ENCODE measurements at regions not wholly inside any gene's neighbourhood (a gene's known extent, or its start where the extent isn't known, plus 50 kb on each side); places are given as distances from the start of the nearest gene placed in this dataset.

DNA sequence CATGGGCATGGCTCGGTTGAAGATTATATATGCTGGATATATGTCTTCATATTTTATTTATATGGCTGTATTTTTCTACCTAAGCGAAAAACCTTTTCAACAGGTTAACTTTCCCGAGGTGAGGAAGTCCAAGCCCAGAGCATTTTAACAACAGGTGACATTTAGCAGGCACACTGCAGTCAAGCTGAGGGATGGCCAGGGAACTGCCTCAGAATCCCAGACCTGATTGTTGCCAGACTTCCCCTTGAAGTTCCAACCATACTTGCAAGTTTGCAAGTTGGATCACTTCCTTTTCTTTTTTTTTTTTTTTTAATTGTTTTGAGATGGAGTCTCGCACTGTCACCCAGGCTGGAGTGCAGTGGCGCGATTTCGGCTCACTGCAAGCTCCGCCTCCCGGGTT is 166.0 kb upstream of the FRMD6 start:
- no peaks in the 10 kb centered on the region for H3K27me3 ChIP-seq (ENCODE audit: control insufficient read depth in 2 of 2, insufficient read depth in 2 of 2, low read length in 2 of 2)
- no peaks in the 10 kb centered on the region for H3K4me1 ChIP-seq (ENCODE audit: control insufficient read depth in 2 of 2, insufficient read depth in 2 of 2, low read length in 2 of 2)
- no peaks in the 10 kb centered on the region for H3K36me3 ChIP-seq (ENCODE audit: control insufficient read depth in 2 of 3, insufficient read depth in 3 of 3, low read length in 3 of 3)
- ChIA-PET CTCF (no interaction called here), POLR2A (no interaction called here)
- Mint-ChIP-seq H3K36me3 (no peaks in the 10 kb centered on the region), H3K27me3 (peaks cover 0 to 6% (median 3%) of the 10 kb centered on the region in 5 donors), H3K4me1 (no peaks in the 10 kb centered on the region), H3K4me3 (no peak overlapping the region), H3K9me3 (no peaks in the 10 kb centered on the region), H3K27ac (no peak overlapping the region)
- intact Hi-C loops (cut with micrococcal nuclease) = no loop called here
- H3K4me3 ChIP-seq (ENCODE audit: low read length) = no peak overlapping the region
- H3K27ac ChIP-seq (ENCODE audit: low read depth, low read length) = no peak overlapping the region
- ATAC-seq = no peak
- H3K9me3 ChIP-seq (ENCODE audit: control insufficient read depth in 2 of 3, low read length in 3 of 3) = no peaks in the 10 kb centered on the region
- no peak for DNase-seq

DNA sequence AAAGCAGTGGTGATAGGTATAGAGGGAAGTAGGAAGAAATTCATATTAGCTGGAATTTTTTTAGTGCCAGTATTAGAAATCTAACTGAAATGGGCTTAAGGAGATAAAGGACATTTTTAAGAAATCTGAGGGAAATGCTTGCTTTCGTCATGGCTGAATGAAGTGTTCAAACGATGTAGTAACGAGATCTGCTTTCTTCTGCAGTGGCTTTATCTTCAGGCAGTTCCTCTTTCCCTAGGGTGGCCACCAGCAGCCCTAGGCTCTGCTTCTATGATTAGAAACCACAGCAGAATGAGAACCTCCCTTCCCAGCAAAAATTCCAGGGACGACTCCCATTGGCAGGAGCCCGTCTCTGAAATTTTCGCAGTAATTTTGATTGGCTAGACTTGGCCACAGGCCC is 163.9 kb upstream of the FRMD6 start:
- Histone ChIP-seq H3K9me3 (ENCODE audit: control insufficient read depth in 2 of 3, low read length in 3 of 3) (no peaks in the 10 kb centered on the region), H3K4me3 (ENCODE audit: low read length) (no peak overlapping the region), H3K36me3 (ENCODE audit: control insufficient read depth in 2 of 3, insufficient read depth in 3 of 3, low read length in 3 of 3) (no peaks in the 10 kb centered on the region), H3K4me1 (ENCODE audit: control insufficient read depth in 2 of 2, insufficient read depth in 2 of 2, low read length in 2 of 2) (no peaks in the 10 kb centered on the region), H3K27ac (ENCODE audit: low read depth, low read length) (no peak overlapping the region), H3K27me3 (ENCODE audit: control insufficient read depth in 2 of 2, insufficient read depth in 2 of 2, low read length in 2 of 2) (no peaks in the 10 kb centered on the region)
- ChIA-PET POLR2A (no interaction called here), CTCF (no interaction called here)
- DNase-seq (no peak), ATAC-seq (no peak)
- Mint-ChIP-seq H3K4me1 (no peaks in the 10 kb centered on the region), H3K9me3 (no peaks in the 10 kb centered on the region), H3K4me3 (no peak overlapping the region), H3K36me3 (no peaks in the 10 kb centered on the region), H3K27me3 (peaks cover 0 to 16% (median 5%) of the 10 kb centered on the region in 5 donors), H3K27ac (no peak overlapping the region)
- intact Hi-C loops (cut with micrococcal nuclease) = no loop called here

DNA sequence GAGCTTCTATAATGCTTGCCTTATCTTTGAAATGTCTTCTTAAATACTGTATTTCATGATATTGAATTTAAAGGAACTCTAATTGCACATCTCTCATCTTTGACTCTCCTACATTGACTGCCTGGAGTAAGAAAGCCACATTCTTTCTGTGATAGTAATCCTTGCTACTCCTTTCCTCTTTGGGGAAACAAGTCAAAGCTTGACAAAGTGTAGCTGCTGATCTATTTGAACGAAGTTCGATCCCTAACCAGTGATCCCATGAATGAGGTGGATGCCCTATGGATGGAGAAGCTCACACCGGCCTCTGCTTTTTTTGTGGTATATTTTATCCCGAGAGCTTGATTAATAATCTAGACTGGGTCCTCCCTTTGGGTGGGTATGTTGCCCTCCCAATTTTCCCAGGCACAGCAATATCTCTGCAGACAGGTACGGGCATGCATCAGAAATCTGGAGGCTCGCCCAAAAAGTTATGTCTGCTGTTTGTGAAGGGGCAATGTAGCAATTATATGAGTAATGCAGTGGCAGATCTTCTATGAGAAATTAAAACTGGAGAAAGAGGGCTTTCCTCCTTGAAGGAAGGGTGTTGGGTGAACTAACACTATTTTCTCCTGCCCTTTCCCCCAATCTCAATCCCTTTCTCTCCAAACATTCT is 163.0 kb upstream of the FRMD6 start:
- DNase-seq (no peak), ATAC-seq (no peak)
- Histone ChIP-seq H3K36me3 (ENCODE audit: control insufficient read depth in 2 of 3, insufficient read depth in 3 of 3, low read length in 3 of 3) (no peaks in the 10 kb centered on the region), H3K27me3 (ENCODE audit: control insufficient read depth in 2 of 2, insufficient read depth in 2 of 2, low read length in 2 of 2) (no peaks in the 10 kb centered on the region), H3K4me1 (ENCODE audit: control insufficient read depth in 2 of 2, insufficient read depth in 2 of 2, low read length in 2 of 2) (no peaks in the 10 kb centered on the region), H3K4me3 (ENCODE audit: low read length) (no peak overlapping the region), H3K9me3 (ENCODE audit: control insufficient read depth in 2 of 3, low read length in 3 of 3) (no peaks in the 10 kb centered on the region), H3K27ac (ENCODE audit: low read depth, low read length) (no peak overlapping the region)
- no peaks in the 10 kb centered on the region for H3K36me3 Mint-ChIP-seq
- peaks cover 0 to 5% (median 0%) of the 10 kb centered on the region in 11 donors for H3K9me3 Mint-ChIP-seq
- peaks cover 0 to 16% (median 5%) of the 10 kb centered on the region in 5 donors for H3K27me3 Mint-ChIP-seq
- H3K4me1 Mint-ChIP-seq = no peaks in the 10 kb centered on the region
- intact Hi-C loops (cut with micrococcal nuclease) = no loop called here
- ChIA-PET POLR2A (no interaction called here), CTCF (no interaction called here)
- H3K4me3 Mint-ChIP-seq = no peak overlapping the region
- H3K27ac Mint-ChIP-seq = no peak overlapping the region

DNA sequence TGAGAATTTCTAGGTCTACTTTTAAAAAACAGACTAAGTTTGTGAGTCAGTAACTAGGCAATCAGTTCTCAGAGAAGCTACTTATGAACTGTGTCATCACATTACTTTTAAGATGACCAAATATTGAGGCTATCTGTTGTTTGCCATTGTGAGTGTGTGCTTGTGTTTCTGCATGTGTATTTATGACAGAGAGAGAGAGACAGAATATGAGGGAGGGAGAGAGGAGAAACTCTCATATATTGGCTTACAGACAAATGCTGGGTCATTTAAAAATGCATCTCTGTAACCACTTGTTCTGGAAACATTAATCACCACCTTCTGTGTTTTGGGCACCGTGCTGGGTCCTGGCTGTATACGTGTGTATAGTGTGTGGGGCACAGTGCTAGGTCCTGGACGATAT is 161.5 kb upstream of the FRMD6 start:
- POLR2A ChIA-PET = no interaction called here

DNA sequence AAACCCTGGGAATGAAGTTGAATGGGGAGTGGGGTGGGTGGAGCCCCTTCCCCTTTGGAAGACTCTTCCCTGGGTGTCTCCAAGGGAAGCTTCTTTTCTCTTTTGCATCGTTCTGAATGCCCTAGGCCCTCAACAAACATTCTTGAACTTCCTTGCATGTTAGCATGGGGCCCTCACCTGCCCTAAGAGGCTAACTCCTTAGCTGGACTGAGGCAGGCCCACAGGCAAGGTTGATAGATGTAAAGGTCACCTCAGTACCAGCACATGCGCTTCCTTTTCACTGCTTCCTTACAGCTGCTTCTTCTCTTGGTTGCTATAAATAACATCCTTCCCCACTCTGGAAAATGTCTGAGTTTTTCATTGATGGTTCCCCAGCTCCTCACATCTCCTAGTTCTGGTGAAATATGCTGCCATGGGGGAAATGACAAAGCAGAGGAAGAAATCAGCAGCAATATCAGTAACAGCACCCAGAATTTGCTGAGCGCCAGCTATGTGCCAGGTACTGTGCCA is 160.6 kb upstream of the FRMD6 start:
- H3K4me3 Mint-ChIP-seq = no peak overlapping the region
- CTCF ChIA-PET = no interaction called here
- H3K4me1 ChIP-seq (ENCODE audit: control insufficient read depth in 2 of 2, insufficient read depth in 2 of 2, low read length in 2 of 2) = no peaks in the 10 kb centered on the region
- ATAC-seq (no peak), DNase-seq (no peak)
- H3K36me3 ChIP-seq (ENCODE audit: control insufficient read depth in 2 of 3, insufficient read depth in 3 of 3, low read length in 3 of 3) = no peaks in the 10 kb centered on the region
- H3K4me1 Mint-ChIP-seq = no peaks in the 10 kb centered on the region
- H3K27ac ChIP-seq (ENCODE audit: low read depth, low read length) = no peak overlapping the region
- intact Hi-C loops (cut with micrococcal nuclease) = no loop called here
- no peaks in the 10 kb centered on the region for H3K27me3 ChIP-seq (ENCODE audit: control insufficient read depth in 2 of 2, insufficient read depth in 2 of 2, low read length in 2 of 2)
- POLR2A ChIA-PET = no interaction called here
- no peak overlapping the region for H3K27ac Mint-ChIP-seq
- peaks cover 0 to 9% (median 2%) of the 10 kb centered on the region in 11 donors for H3K9me3 Mint-ChIP-seq
- H3K36me3 Mint-ChIP-seq = no peaks in the 10 kb centered on the region
- H3K4me3 ChIP-seq (ENCODE audit: low read length) = no peak overlapping the region
- no peaks in the 10 kb centered on the region for H3K9me3 ChIP-seq (ENCODE audit: control insufficient read depth in 2 of 3, low read length in 3 of 3)
- H3K27me3 Mint-ChIP-seq = peaks cover 0 to 20% (median 10%) of the 10 kb centered on the region in 5 donors

More for the DNA sequence above, 161.5 kb upstream of the FRMD6 start:
- H3K4me1 Mint-ChIP-seq = no peaks in the 10 kb centered on the region
- intact Hi-C loops (cut with micrococcal nuclease) = no loop called here
- Histone ChIP-seq H3K27ac (ENCODE audit: low read depth, low read length) (no peak overlapping the region), H3K36me3 (ENCODE audit: control insufficient read depth in 2 of 3, insufficient read depth in 3 of 3, low read length in 3 of 3) (no peaks in the 10 kb centered on the region), H3K9me3 (ENCODE audit: control insufficient read depth in 2 of 3, low read length in 3 of 3) (no peaks in the 10 kb centered on the region), H3K4me1 (ENCODE audit: control insufficient read depth in 2 of 2, insufficient read depth in 2 of 2, low read length in 2 of 2) (no peaks in the 10 kb centered on the region), H3K27me3 (ENCODE audit: control insufficient read depth in 2 of 2, insufficient read depth in 2 of 2, low read length in 2 of 2) (no peaks in the 10 kb centered on the region), H3K4me3 (ENCODE audit: low read length) (no peak overlapping the region)
- peaks cover 0 to 20% (median 10%) of the 10 kb centered on the region in 5 donors for H3K27me3 Mint-ChIP-seq
- CTCF ChIA-PET = no interaction called here
- H3K27ac Mint-ChIP-seq = no peak overlapping the region
- no peaks in the 10 kb centered on the region for H3K36me3 Mint-ChIP-seq
- H3K9me3 Mint-ChIP-seq = peaks cover 0 to 9% (median 1%) of the 10 kb centered on the region in 11 donors
- ATAC-seq (no peak), DNase-seq (no peak)
- H3K4me3 Mint-ChIP-seq = no peak overlapping the region

DNA sequence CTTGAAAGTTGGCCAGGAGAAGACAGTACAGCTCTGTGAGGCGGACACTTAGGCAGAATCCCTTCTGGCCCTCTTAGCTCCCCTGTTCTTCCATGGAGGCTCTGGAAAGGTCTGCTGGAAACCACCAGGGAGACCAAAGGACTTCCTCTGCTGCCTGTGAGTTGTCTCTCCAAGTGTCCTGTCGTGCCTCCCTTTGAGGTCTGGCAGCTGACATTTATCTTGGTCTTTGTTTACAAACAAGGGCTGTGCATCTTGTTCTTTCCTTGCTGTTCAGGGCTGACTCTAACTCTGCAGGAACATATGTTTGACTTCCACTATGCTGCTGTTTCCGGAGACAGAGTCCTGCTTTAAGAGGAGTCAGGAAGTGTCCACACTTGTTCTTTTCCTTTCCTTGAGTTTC is 159.9 kb upstream of the FRMD6 start:
- no peaks in the 10 kb centered on the region for H3K36me3 ChIP-seq (ENCODE audit: control insufficient read depth in 2 of 3, insufficient read depth in 3 of 3, low read length in 3 of 3)
- DNase-seq (no peak), ATAC-seq (no peak)
- no peak overlapping the region for H3K4me3 ChIP-seq (ENCODE audit: low read length)
- no peak overlapping the region for H3K27ac ChIP-seq (ENCODE audit: low read depth, low read length)
- H3K27ac Mint-ChIP-seq = no peak overlapping the region
- no peaks in the 10 kb centered on the region for H3K27me3 ChIP-seq (ENCODE audit: control insufficient read depth in 2 of 2, insufficient read depth in 2 of 2, low read length in 2 of 2)
- ChIA-PET CTCF (no interaction called here), POLR2A (no interaction called here)
- H3K4me3 Mint-ChIP-seq = no peak overlapping the region
- peaks cover 0 to 20% (median 10%) of the 10 kb centered on the region in 5 donors for H3K27me3 Mint-ChIP-seq
- intact Hi-C loops (cut with micrococcal nuclease) = no loop called here
- peaks cover 0 to 13% (median 4%) of the 10 kb centered on the region in 11 donors for H3K9me3 Mint-ChIP-seq
- no peaks in the 10 kb centered on the region for H3K4me1 ChIP-seq (ENCODE audit: control insufficient read depth in 2 of 2, insufficient read depth in 2 of 2, low read length in 2 of 2)
- no peaks in the 10 kb centered on the region for H3K9me3 ChIP-seq (ENCODE audit: control insufficient read depth in 2 of 3, low read length in 3 of 3)
- no peaks in the 10 kb centered on the region for H3K4me1 Mint-ChIP-seq
- H3K36me3 Mint-ChIP-seq = no peaks in the 10 kb centered on the region

DNA sequence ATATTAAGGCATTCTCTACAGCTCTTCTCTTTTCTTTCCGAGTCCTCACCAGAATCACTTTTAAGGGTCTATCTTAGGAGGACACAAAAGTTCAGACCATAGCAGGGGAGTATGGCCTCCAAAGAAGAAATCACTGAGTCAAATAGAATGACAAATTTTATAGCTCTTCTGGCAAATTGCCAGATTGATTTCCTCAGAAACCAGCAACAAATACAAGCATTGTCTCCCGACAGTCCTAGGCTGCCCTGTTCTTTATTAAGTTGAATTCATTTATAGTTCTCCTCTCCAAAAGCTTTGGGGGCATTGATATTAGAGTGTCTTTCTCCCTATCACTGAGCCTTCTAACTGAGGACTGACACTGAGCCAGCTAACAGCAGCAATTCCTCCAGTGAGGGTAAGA is 156.4 kb upstream of the FRMD6 start:
- H3K27ac ChIP-seq (ENCODE audit: low read depth, low read length) = no peak overlapping the region
- H3K4me1 Mint-ChIP-seq = no peaks in the 10 kb centered on the region
- DNase-seq = no peak
- H3K4me1 ChIP-seq (ENCODE audit: control insufficient read depth in 2 of 2, insufficient read depth in 2 of 2, low read length in 2 of 2) = no peaks in the 10 kb centered on the region
- peaks cover 0 to 20% (median 5%) of the 10 kb centered on the region in 11 donors for H3K9me3 Mint-ChIP-seq
- intact Hi-C loops (cut with micrococcal nuclease) = no loop called here
- H3K4me3 Mint-ChIP-seq = no peak overlapping the region
- ChIA-PET CTCF (interaction anchor here (0.6 kb wide), 1 partner anchor 63 kb away, joined by 4 read pairs; no protein-coding TSS in a partner anchor), POLR2A (no interaction called here)
- H3K36me3 Mint-ChIP-seq = no peaks in the 10 kb centered on the region
- H3K9me3 ChIP-seq (ENCODE audit: control insufficient read depth in 2 of 3, low read length in 3 of 3) = no peaks in the 10 kb centered on the region
- no peak overlapping the region for H3K4me3 ChIP-seq (ENCODE audit: low read length)
- no peak for ATAC-seq
- H3K27ac Mint-ChIP-seq = no peak overlapping the region
- peaks cover 0 to 17% (median 15%) of the 10 kb centered on the region in 5 donors for H3K27me3 Mint-ChIP-seq
- no peaks in the 10 kb centered on the region for H3K27me3 ChIP-seq (ENCODE audit: control insufficient read depth in 2 of 2, insufficient read depth in 2 of 2, low read length in 2 of 2)
- no peaks in the 10 kb centered on the region for H3K36me3 ChIP-seq (ENCODE audit: control insufficient read depth in 2 of 3, insufficient read depth in 3 of 3, low read length in 3 of 3)

All from naive thymus-derived CD4-positive, alpha-beta T cell (primary cell).